ENCODE measurements at regions not wholly inside any gene's neighbourhood (a gene's known extent, or its start where the extent isn't known, plus 50 kb on each side); places are given as distances from the start of the nearest gene placed in this dataset.
"Not testable (repeated sequence)": the region's sequence is repeated elsewhere in the genome, so short reads cannot be mapped to it uniquely, and the experiment has no call there.

GRCh38 chrX:94871640-94872039 is 1197.6 kb downstream of the FAM133A start:
- DNase-seq, result no peak

- no peak for DNase-seq
Observed at GRCh38 chrX:94901849-94902248, 1227.8 kb downstream of the FAM133A start.

GRCh38 chrX:94908171-94908570 is 1234.2 kb downstream of the FAM133A start:
- DNase-seq, result no peak

- DNase-seq, result no peak
Observed at GRCh38 chrX:94908648-94909047, 1234.6 kb downstream of the FAM133A start.

GRCh38 chrX:94914235-94914634 is 1240.2 kb downstream of the FAM133A start:
- no peak for DNase-seq

- DNase-seq, result no peak
Observed at GRCh38 chrX:94932278-94932965, 1258.4 kb downstream of the FAM133A start.

- no peak for DNase-seq
Observed at GRCh38 chrX:94936722-94937121, 1262.7 kb downstream of the FAM133A start.

- DNase-seq, result no peak
Observed at GRCh38 chrX:94937491-94937890, 1263.5 kb downstream of the FAM133A start.

- no peak for DNase-seq
Observed at GRCh38 chrX:94942603-94943002, 1268.6 kb downstream of the FAM133A start.

- not testable (repeated sequence) for DNase-seq
Observed at GRCh38 chrX:94946137-94946536, 1272.1 kb downstream of the FAM133A start.

- no peak for DNase-seq
Observed at GRCh38 chrX:94961730-94962129, 1287.7 kb downstream of the FAM133A start.

GRCh38 chrX:94977562-94977961 is 1303.6 kb downstream of the FAM133A start:
- DNase-seq, result no peak

GRCh38 chrX:94977986-94978385 is 1304.0 kb downstream of the FAM133A start:
- no peak for DNase-seq

Data from NCI-H446 treated with DMSO at 0.1 percent for 48 hours (cell line).